ENCODE measurements at regions not wholly inside any gene's neighbourhood (a gene's known extent, or its start where the extent isn't known, plus 50 kb on each side); places are given as distances from the start of the nearest gene placed in this dataset.

DNA sequence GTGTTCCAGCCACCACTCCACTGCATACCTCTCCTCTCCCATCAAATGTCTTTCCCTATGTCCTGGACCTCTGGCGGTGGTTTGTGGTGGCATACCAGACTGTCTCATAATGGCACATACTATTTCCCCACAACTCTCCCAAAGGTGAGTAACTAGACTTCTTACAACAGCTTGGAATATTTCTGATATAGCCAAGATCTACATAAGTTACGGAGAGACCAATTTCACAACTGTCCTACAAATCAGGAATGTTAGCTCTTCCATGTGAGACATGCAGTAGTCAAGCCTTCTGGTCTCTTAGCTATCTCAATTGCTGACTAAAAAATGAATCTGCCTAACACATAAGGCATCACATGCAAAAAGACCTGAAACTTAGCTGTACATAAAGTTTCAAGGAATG is 588.9 kb downstream of the RNF144B start:
- DNase-seq: no peak

DNA sequence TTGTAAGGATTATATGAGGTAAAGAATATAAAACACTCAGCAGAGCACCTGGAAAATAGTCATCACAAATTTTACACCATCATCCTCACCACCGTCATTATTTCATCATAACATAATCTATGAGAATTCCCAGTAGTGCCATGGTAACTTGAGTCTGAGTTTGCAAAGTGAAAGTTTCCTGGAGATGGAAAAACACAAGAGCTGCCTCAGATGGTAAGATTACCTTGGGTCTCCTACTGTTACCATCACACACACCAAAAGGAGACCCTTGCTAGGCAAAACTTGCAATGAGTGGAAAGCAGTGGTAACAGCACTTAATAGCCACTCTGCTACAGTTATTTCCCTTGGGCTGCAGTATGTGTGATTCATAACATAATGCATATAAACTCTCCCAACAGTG is 589.8 kb downstream of the RNF144B start:
- DNase-seq: no peak

DNA sequence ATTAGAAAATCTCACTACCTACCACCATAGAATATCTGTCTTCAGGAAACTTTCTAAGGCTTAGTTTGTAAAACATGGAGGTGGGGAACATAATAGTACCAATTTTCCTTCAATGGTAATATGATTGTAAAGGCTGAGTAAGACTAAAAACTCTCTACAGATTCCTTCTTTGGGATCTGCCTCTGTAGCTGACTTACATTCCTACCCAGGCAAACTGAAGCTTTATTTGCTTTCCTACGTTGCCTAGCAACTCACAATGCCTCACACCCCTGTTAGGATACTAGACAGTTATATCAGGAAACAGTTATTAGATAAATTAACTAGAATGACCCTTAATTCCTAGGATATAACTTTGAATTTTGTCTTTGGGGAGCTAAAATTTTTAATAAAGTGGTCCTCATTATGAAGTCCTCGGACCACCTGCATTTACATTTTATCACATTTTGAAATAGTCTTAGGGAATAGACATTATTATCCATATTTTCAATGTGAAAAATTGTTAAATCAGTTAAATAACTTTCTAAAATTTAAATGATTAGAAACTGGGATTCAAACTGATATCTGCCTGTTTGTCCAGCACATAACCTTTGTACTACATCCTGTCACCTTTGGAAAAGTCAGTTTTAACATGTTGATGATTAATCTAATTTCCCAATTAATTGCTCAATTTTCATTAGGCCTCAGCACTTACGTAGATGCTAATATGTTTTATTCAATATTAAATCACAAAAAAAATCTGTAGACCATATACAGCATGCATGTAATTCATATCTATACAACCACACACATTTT is 591.4 kb downstream of the RNF144B start:
- DNase-seq: no peak

DNA sequence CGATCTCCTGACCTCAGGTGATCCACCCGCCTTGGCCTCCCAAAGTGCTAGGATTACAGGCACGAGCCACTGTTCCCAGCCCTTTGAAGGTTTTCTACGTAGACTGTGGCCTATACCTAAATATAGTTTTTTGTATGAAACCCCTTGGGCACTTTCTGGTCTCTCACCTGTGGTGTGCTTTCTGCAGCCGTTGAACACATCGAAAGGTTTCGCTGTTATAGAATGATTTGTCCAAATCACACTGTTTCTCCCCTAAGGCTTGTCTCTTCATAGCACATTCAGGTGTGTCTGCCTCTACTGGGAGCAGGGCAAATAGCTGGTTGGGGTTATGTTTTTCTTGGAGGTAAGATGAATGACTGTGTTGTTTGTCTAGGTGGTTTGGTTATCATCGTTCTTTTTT is 597.9 kb downstream of the RNF144B start:
- DNase-seq: no peak

DNA sequence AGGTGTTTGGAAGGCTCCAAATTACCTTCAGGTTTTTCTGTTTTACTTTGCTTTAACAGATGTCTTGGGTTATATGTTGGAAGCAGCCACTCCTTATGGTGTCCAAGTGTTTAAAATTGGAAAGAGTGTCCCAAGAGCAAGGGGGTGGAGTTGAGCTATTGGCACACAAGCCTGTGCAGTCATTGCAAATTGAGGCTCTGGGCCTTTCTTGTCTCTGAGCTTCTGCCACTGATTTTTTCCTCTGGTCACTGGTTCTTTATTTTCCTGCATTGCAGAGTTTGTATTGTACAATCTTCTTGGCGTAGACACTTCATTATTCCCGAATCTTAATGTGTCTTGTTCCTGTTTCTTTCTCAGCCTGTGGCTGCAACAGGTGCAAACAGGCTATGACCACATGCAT is 598.8 kb downstream of the RNF144B start:
- no peak for DNase-seq

DNA sequence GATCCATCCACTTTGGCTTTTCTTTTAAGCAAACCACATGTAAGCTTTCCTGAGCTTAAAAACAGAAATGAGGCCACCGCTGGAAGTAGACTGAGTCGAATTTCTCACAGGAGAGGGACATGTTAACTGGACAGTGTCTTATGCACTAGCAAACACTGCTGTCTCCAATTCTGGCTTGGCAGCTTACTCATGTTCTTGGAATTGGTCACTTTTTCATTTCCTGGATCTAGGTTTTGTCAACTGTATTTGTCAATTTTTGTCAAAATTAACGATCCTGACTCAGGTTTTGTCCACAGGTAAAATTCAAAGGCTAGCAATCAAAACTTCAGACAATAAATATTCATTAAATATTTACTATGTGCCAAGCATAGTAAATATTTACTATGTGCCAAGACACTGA is 601.5 kb downstream of the RNF144B start:
- no peak for DNase-seq

DNA sequence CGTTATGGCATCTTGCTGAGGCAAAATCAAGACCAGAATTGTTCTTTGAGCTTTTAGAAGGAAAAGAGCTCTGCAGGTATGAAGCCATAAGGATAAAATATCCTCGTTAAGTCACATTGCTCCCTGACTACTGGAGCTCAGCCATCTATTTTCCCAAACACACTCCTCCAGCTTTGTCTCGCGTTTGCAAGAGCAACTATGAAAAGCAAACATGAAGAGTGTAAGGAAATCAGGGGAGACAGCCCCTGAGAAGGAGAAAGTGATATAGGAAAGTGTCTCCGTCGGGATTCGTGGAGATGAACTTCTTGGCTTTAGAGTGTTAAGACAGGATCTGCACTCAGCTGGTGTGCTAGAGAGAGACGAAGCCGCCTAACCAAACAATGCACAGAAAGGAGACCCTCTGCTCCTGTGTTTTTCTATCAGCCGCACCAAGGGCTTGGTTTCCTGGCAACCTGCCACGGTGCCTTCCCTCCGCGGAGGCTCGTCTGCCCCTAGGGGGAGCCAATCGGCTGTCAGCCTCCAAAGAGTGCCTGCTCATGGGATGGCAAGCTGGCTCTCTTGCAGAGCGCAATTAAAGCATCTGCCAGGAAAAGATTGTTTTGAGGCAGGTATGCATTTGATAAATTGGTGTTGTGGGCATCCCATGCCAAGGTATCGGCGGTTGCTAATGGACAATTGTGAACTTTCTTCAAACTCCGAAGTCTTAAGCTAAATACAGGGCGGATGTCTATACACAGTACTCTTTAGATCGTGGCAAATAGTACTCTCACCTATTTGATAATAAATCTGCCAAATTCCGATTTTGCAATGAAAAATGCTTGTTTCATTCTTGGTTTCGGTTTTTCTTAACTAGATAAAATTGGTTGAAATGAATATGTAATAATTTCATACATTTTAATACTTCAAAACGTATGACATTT is 603.2 kb downstream of the RNF144B start:
- DNase-seq: peak in 1 of 5 donors; percentile 3

DNA sequence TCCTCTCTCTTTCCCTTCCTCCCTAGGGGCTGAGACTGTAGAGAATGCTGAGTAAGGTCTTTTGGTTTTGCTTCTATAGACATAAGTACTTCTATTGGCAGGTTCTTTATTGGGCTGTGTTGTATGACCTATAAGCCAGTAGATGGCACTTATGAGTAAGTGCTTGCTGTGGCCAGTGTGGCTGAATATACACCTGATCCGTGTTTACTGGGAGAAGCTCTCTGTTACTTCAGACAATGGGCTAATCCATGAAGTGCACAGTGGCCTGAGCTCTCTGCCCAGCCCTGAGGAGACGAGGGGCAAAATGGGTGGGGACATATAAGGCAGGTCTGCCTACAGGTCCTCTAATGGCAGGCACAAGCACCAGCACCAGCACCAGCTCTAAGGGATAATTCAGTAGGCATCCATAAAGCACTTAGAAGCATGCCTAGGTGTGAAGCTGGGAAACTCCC is 610.3 kb downstream of the RNF144B start:
- DNase-seq: no peak

DNA sequence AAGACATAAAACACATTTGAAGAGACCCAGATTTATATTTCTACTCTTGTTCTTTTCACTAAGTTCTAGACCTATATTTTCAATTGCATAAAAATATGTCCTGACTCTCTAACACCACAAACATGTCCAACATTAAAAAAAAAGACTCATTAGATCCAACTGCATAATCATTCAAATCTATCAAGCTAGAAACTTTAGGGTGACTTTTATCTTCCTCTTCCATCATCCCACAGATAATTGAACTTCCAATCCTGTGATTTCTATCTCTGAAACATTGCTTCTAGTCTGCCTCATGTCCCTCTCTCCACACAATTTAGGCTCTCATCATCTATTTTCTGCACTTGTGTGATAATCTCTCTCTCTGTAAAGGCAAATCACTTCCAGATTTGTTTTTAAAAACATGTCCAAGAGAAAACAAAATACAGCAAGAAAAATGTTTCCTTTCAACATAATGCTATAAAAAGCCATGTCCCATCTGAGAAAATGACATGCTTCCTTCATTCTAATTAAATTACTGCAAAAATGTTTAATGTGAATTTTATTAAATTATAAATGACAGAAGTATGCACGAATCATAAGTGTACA is 615.9 kb downstream of the RNF144B start:
- DNase-seq: no peak

DNA sequence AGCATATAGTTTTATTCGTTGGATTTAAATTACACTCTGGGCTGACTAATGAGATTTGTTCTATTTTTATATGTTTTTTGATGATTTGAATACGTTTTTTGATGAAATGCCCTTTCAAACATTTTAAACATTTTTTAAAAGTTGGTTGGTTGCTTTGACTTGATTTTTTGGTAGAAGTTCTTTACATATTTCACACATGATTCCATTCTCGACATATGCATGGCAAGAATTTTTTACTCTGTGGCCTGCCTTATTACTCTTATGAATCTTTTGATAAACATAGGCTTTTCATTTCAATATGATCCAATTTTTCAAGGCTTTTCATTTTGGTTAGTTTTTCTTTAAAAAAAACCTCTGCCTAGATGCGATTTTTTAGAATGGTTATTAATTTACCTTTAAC is 617.0 kb downstream of the RNF144B start:
- no peak for DNase-seq

DNA sequence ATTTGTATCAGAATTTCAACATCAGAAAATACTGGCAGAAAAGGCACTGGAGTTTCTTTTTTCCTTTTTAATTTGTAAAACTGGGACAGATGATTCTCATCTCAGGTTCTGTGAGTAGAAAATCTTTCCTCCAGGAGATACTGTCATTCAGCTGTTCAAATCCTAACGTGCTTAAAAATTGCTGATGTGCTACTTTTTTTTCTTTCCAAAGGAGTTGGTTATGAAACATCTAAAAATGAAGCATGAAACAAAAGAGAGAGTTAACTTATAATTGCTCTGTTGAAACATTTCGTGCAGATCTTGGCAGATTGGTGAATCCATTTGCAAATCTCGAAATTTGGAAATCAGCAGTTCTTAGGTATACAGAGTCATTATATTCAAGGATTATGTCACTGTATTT is 622.6 kb downstream of the RNF144B start:
- DNase-seq: no peak

DNA sequence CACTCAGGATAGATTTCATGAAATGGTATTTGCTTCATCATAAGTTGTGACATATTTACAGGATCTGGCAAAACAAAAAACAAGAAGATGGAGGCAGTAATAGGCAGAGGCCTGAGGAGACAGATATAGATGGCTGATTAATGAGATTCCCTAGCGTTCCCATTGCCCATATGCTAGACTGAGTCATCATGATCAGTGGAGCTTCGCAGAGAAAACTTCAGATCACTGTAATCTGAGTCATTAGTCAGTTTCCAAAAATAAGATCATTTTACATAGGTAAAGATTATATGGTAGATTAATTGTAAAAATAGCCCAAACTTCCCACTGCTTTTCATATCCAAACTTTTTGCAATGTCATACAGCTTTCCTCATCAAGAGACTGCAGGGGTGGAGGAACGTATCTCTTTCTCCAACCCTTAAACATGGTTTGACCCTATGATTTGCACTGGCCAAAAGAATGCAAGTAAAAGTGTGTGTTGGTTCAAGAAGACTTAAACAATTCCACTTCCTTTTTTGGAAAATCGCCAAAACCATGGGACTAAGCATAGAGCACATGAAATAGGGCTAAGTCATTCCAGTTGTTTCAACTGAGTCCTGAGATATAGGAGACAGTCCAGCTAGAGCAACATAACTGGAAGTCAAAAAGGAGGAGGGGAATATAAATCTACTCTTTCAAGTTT is 626.0 kb downstream of the RNF144B start:
- DNase-seq: no peak

DNA sequence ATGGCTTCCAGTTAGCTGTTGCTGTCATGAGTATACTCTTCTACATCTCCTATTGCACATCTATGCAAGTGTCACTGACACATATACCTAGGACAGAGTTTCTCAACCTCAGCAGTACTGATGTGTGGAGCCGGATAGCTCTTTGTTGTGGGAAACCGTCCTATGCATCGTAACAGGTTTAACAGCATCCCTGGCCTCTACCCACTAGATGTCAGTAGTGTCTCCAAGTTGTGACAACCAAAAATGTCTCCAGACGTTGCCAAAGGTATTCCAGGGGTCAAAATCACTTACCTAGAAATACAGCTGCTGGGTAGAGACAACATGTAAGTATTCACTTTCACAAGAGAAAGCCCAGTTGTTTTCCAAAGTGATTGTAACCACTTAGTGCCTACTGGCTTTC is 637.6 kb downstream of the RNF144B start:
- DNase-seq: no peak

DNA sequence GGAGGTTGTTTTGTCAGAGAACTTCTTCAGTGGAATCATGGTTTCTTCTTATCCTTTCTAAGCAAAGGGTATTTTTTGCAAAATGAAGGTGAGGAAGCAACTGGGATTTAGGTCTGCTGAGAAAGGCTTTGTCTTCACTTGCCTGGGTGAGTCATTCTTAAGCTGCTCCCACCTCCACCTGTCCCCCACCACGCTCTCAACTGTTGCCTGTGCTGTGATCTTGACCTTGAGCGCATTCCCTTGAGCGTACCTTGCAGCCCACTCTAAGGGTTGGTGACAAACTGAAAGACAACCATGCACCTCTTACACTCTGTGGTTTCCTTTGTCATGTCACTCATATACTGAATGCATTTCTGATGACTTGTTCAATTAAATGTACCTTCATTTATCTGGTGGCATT is 641.1 kb downstream of the RNF144B start:
- no peak for DNase-seq

DNA sequence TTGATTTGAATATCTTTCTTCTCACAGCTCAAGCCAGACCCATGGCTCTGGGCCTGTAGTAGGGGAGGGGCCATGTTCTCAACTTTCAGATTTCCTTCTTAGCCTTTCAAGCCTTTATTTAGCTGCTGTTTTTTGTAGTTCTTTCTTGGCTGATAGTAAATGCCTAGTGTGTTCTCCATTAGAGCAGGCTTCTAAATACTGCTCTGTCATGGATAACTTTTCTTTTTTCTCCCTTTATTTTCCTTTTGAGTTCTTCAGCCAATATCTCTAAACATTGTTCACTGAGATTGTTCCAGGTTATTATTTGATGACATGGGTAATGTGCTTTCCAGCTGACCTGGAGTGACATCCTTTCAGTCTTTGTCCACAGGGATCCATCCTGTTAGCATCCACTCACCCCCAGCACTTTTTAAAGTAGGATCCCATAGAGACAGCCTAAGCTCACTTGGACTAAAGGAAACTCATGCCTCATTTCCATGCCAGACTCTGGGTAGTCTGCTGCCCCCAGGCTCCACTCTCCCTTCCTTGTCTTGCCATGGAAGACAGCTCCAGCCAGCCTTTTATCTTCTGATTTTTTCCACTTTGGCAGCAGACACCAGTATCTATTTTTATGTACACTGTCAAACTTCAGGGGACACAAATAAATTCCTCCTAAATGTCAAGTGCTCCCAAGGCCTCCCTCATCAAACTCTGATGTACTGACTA is 645.6 kb downstream of the RNF144B start:
- no peak for DNase-seq

DNA sequence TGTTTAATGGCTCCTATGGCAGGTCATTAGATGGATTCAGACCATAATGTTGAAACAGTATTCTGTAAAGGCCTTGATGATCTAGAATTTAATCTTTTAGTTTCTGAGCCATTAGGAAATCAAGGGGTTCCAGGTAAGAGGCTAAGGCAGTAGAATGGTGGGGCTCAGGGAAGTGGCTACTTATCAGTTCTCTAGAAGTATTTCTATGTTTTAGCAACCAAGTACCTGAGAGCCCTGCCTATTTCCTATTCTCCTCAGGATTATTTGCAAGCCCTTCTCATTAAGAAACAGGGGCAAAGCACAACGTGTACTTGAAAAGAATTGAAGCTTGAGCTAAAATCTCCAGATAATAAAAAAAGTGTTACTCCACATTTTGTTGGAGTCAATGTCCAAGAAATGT is 646.5 kb downstream of the RNF144B start:
- no peak for DNase-seq

DNA sequence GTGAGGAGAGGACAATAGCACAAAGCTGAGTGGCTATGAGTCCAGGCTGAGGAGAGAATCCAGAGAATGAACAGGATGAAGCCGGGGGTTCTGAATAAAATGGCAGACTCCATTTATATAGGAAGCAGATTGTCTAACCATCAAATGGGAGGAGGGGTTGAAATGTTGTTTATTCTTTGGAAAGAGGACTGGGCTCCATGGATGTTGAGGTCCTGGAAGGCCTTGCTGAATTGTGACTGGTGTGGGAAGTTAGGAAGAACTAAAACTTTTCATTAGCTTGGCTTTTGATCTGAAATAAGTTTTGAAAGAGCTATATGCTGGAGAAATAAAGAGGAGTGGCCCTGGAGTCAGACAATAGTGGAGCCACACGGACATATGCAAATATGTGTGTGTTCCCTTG is 647.8 kb downstream of the RNF144B start:
- no peak for DNase-seq

DNA sequence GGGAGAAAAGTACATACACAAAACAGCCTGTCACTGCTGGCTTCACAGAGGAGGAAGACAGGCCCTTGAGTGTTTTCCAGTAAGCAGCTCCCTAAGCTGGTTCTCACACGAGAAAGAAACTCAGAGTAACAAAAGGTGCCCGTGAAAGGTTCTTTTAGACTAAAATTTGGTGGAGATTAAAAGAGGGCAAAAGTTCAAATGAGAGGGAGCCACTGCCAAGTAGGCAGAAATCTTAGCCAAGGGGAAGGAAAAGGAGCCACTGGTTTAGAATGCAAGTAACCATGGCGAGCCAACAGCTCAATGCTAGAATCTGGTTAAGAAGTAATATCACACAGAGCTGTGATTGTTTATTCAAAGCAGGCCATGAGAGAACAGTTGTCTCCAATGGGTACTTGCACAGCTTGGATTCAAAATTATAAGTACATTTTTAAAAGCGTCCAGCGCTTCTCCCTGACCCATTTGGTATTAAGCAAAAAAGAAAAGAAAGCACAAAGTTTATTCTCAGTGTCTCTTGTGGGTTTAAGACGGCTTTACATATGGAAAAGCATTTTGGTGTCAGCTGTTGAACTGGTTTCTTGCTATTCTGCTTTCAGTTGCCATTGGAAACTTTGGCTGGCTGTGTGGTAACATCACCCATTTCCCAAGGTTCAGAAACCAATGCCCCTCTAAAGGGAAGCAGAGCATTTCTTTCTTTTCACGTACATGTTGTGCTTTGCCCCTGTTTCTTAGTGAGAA is 648.5 kb downstream of the RNF144B start:
- DNase-seq: no peak

DNA sequence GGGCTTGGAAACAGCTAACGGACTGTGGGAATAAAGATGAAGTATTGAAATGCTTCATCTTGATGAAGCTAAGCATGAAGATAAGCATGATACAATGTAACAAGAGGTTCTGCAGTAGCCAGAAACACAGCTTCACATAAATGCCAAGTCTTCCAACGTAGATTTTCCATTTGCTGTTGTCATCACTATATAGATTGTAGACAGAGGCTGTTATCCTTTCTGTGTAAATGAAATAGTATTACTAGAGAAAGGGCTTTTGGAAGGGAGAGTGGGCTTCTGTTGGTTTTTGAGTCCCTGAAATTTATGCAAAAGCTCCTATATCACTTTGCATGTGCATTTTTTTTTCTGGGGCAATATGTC is 649.0 kb downstream of the RNF144B start:
- DNase-seq: no peak

DNA sequence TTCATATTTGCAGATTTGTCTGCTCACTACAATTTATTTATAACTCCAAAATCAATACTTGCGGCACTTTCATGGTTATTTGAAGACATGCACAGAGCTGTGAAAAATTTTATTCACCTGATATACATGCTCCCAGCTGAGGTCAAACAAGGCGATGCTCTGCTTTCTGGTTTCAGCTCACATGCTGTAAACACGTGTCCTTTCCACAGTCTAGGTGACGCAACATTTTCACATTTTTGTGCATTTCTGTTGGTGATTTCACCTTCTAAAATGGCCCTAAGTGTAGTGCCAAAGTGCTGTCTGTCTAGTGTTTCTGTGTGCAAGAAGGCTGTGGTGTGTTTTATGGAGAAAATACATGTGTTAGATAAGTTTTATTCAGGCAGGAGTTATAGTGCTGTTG is 650.5 kb downstream of the RNF144B start:
- no peak for DNase-seq

DNA sequence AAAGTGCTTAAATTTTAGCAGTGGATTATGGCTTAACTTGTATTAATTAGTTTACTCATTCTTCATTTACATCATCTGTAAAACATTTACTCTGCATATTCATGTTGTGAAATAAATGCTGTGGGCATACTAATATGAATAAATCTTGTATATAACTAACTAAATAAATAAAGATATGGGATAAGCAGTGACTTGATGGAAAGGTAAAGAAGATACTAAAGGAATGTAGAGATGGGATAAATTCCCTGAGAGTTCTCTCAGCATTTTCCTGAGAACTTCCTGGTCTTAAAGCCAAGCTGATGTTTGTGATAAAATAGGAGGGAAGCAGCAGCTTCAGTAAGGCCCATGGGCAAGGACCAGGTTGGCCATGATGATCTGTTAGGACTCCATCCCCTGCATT is 652.1 kb downstream of the RNF144B start:
- no peak for DNase-seq

DNA sequence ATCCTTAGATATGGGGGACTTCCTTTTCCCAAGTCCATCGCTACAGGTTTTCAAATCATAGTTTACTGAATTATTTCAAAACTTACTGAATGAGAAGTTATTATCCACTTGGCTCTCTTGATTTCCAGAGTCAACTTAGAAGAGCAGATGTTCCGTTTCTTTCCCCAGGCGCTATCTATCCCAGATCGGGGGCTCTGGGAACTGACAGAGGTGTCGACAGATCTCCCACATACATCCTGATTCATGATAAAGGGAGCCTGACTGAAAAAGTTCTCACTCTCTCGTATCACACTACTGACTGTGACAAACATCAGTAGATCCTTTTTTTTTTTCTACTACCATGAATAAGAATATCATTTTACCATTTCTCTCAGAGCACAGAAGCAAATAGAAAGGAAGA is 654.8 kb downstream of the RNF144B start:
- no peak for DNase-seq

Data from T-helper 1 cell (primary cell).